ENCODE measurements at regions not wholly inside any gene's neighbourhood (a gene's known extent, or its start where the extent isn't known, plus 50 kb on each side); places are given as distances from the start of the nearest gene placed in this dataset.

- no peak for TF ChIP-seq RAD21 (IDR thresholded peaks at IDR 0.05; ENCODE audit: low read length)
- TF ChIP-seq POLR2AphosphoS5 (IDR thresholded peaks at IDR 0.05; ENCODE audit: low read depth, low read length), result no peak
- TF ChIP-seq, protein P1, sequence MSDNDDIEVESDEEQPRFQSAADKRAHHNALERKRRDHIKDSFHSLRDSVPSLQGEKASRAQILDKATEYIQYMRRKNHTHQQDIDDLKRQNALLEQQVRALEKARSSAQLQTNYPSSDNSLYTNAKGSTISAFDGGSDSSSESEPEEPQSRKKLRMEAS (IDR thresholded peaks at IDR 0.05; ENCODE audit: low read depth), result no peak
Measured at GRCh38 chr16:59148769-59149155, 414.6 kb upstream of the GOT2 start.

Data from SK-N-SH (cell line).